ENCODE measurements at regions not wholly inside any gene's neighbourhood (a gene's known extent, or its start where the extent isn't known, plus 50 kb on each side); places are given as distances from the start of the nearest gene placed in this dataset.

GRCh38 chr16:64180136-64180900 lies 941.5 kb downstream of the CDH11 start:
- no peak for TF ChIP-seq CTCF (IDR thresholded peaks at IDR 0.05)
- ATAC-seq (peak in 2 of 4 donors; percentile 16 to 30), FAIRE-seq (no peak), DNase-seq (no peak)
- H3K27ac ChIP-seq: no peak overlapping the region
- no peak overlapping the region for H3K4me3 ChIP-seq
- intact Hi-C loops (cut with DNase I): no loop called here
- no peaks in the 10 kb centered on the region for H3K27me3 ChIP-seq
- no peaks in the 10 kb centered on the region for H3K36me3 ChIP-seq
- H3K4me1 ChIP-seq: no peaks in the 10 kb centered on the region
- 33 to 43% methylated on average over 4 of the region's 4 CpGs for WGBS, 2 donors
- H3K9me3 ChIP-seq: peaks cover 0 to 4% (median 0%) of the 10 kb centered on the region in 4 donors

GRCh38 chr16:64174327-64174726 lies 947.5 kb downstream of the CDH11 start:
- Histone ChIP-seq H3K4me1 (no peaks in the 10 kb centered on the region), H3K27ac (no peak overlapping the region), H3K27me3 (no peaks in the 10 kb centered on the region), H3K9me3 (peaks cover 0 to 4% (median 0%) of the 10 kb centered on the region in 4 donors), H3K4me3 (no peak overlapping the region), H3K36me3 (no peaks in the 10 kb centered on the region)
- FAIRE-seq: no peak
- WGBS, 2 donors: 54 to 64% methylated on average over 2 of the region's 2 CpGs
- no peak for ATAC-seq
- intact Hi-C loops (cut with DNase I): no loop called here
- TF ChIP-seq CTCF (IDR thresholded peaks at IDR 0.05): no peak
- no peak for DNase-seq

GRCh38 chr16:64172652-64173051 lies 949.2 kb downstream of the CDH11 start:
- intact Hi-C loops (cut with DNase I): no loop called here
- no peaks in the 10 kb centered on the region for H3K36me3 ChIP-seq
- H3K9me3 ChIP-seq: no peaks in the 10 kb centered on the region
- ATAC-seq: no peak
- H3K4me1 ChIP-seq: no peaks in the 10 kb centered on the region
- TF ChIP-seq CTCF (IDR thresholded peaks at IDR 0.05): no peak
- no peak overlapping the region for H3K27ac ChIP-seq
- no peak overlapping the region for H3K4me3 ChIP-seq
- H3K27me3 ChIP-seq: no peaks in the 10 kb centered on the region
- 57 to 58% methylated on average over 3 of the region's 3 CpGs for WGBS, 2 donors
- no peak for DNase-seq
- no peak for FAIRE-seq

- DNase-seq (no peak), ATAC-seq (no peak), FAIRE-seq (no peak)
- Histone ChIP-seq H3K36me3 (no peaks in the 10 kb centered on the region), H3K27me3 (no peaks in the 10 kb centered on the region), H3K9me3 (no peaks in the 10 kb centered on the region), H3K4me3 (no peak overlapping the region), H3K4me1 (no peaks in the 10 kb centered on the region), H3K27ac (no peak overlapping the region)
- intact Hi-C loops (cut with DNase I): no loop called here
- 67 to 78% methylated on average over 1 of the region's 1 CpG for WGBS, 2 donors
- no peak for TF ChIP-seq CTCF (IDR thresholded peaks at IDR 0.05)
Observed at GRCh38 chr16:64172226-64172625, 949.6 kb downstream of the CDH11 start.

- 54 to 58% methylated on average over 2 of the region's 2 CpGs for WGBS, 2 donors
- no peaks in the 10 kb centered on the region for H3K4me1 ChIP-seq
- no peaks in the 10 kb centered on the region for H3K36me3 ChIP-seq
- no peak overlapping the region for H3K4me3 ChIP-seq
- intact Hi-C loops (cut with DNase I): no loop called here
- no peak overlapping the region for H3K27ac ChIP-seq
- H3K27me3 ChIP-seq: no peaks in the 10 kb centered on the region
- H3K9me3 ChIP-seq: no peaks in the 10 kb centered on the region
- FAIRE-seq (no peak), ATAC-seq (no peak), DNase-seq (no peak)
- TF ChIP-seq CTCF (IDR thresholded peaks at IDR 0.05): no peak
Observed at GRCh38 chr16:64171632-64172031, 950.2 kb downstream of the CDH11 start.

Measured in pancreas (tissue), 10 donors.